HCT116 (cell line): ENCODE measurements at regions not wholly inside any gene's neighbourhood (a gene's known extent, or its start where the extent isn't known, plus 50 kb on each side); places are given as distances from the start of the nearest gene placed in this dataset.

Source experiments
- ATF3 ChIP-seq: IDR thresholded peaks from 2 replicates; pipeline ENCODE4 v1.6.1; 2012
- CTCF ChIP-seq, 3 experiments: fragments of 200-600 bp in 1 of 3; sonication (generic) in 1 of 3; IDR thresholded peaks in 2 of 3; conservative IDR thresholded peaks in 1 of 3; 2 replicates each; pipeline ENCODE4 v1.5.1; 2012 to 2017; ENCODE audit warnings: low read depth in 2 of 3, low read length in 2 of 3, antibody characterized with exemption in 1 of 3, borderline replicate concordance in 1 of 3, control low read depth in 1 of 3, mild to moderate bottlenecking in 1 of 3, mixed read lengths in 1 of 3, mixed run types in 1 of 3, moderate library complexity in 1 of 3; ENCODE audit not compliant: insufficient read depth in 1 of 3
- EZH2 ChIP-seq: fragments of 200-600 bp; sonication (generic); IDR thresholded peaks from 2 replicates; pipeline ENCODE4 v1.6.1; 2017; ENCODE audit warnings: antibody characterized with exemption, mixed run types
- EZH2phosphoT487 ChIP-seq: fragments of 200-600 bp; IDR thresholded peaks from 2 replicates; pipeline ENCODE4 v1.6.1; 2018; ENCODE audit warnings: antibody characterized with exemption, borderline replicate concordance
- JUND ChIP-seq: IDR thresholded peaks from 2 replicates; pipeline ENCODE4 v1.6.1; 2012
- POLR2A ChIP-seq: IDR thresholded peaks from 2 replicates; pipeline ENCODE4 v1.7.0; 2011; ENCODE audit warnings: borderline replicate concordance; ENCODE audit not compliant: insufficient read depth, insufficient read length; ENCODE audit errors: extremely low read depth
- POLR2AphosphoS5 ChIP-seq: IDR thresholded peaks from 2 replicates; pipeline ENCODE4 v1.6.1; 2011; ENCODE audit warnings: mild to moderate bottlenecking, low read depth, low read length, moderate library complexity
- RAD21 ChIP-seq: IDR thresholded peaks from 2 replicates; pipeline ENCODE4 v1.6.1; 2012; ENCODE audit warnings: low read depth, mild to moderate bottlenecking
- SIN3A ChIP-seq: IDR thresholded peaks from 2 replicates; pipeline ENCODE4 v1.6.1; 2012; ENCODE audit warnings: low read depth
- YY1 ChIP-seq: IDR thresholded peaks from 2 replicates; pipeline ENCODE4 v1.6.1; 2011; ENCODE audit warnings: low read length, low read depth, moderate library complexity, mild to moderate bottlenecking; ENCODE audit not compliant: insufficient replicate concordance; ENCODE audit errors: extremely low read depth
- ZBTB33 ChIP-seq: IDR thresholded peaks from 2 replicates; pipeline ENCODE4 v1.6.1; 2011; ENCODE audit warnings: mild to moderate bottlenecking, low read length, moderate library complexity; ENCODE audit not compliant: insufficient replicate concordance; ENCODE audit errors: extremely low read depth
- ZFX ChIP-seq: fragments of 450-650 bp; IDR thresholded peaks from 2 replicates; pipeline ENCODE4 v1.6.1; 2017
- ZNF274 ChIP-seq: fragments of 200-500 bp; sonication (Bioruptor generic); IDR thresholded peaks from 2 replicates; pipeline ENCODE4 v1.6.1; 2014; ENCODE audit warnings: mild to moderate bottlenecking, low read depth, low read length, inconsistent platforms

GRCh38 chr3:4162096-4162495 is 141.1 kb upstream of the SETMAR start:
- no peak for TF ChIP-seq CTCF (IDR thresholded peaks at IDR 0.05 in 2 of 3, conservative IDR thresholded peaks at IDR 0.05 in 1 of 3; ENCODE audit: borderline replicate concordance in 1 of 3, insufficient read depth in 1 of 3, low read depth in 2 of 3, low read length in 2 of 3)
- TF ChIP-seq EZH2, result no peak
- TF ChIP-seq SIN3A, result no peak
- TF ChIP-seq POLR2A, result no peak
- TF ChIP-seq EZH2phosphoT487, result no peak
- no peak for TF ChIP-seq YY1
- TF ChIP-seq ZFX, result no peak
- TF ChIP-seq RAD21, result no peak
- no peak for TF ChIP-seq POLR2AphosphoS5
- TF ChIP-seq ZBTB33, result no peak
- TF ChIP-seq JUND, result no peak
- TF ChIP-seq ZNF274, result no peak
- TF ChIP-seq ATF3, result no peak
